Activated T-cell treated with anti-CD3 and anti-CD28 coated beads for 48 hours (primary cell): ENCODE measurements at regions not wholly inside any gene's neighbourhood (a gene's known extent, or its start where the extent isn't known, plus 50 kb on each side); places are given as distances from the start of the nearest gene placed in this dataset.

Source experiments
- DNase-seq: peaks from one replicate; pipeline ENCODE4 v3.0.0-alpha.2; 2020; ENCODE audit warnings: low read depth

GRCh38 chr11:116532066-116532465 is 240.7 kb downstream of the BUD13 start:
- DNase-seq: no peak

- DNase-seq: no peak
These were observed 242.1 kb downstream of the BUD13 start for GRCh38 chr11:116530705-116531104.

- DNase-seq: no peak
These were observed 243.5 kb downstream of the BUD13 start for GRCh38 chr11:116529271-116529670.

GRCh38 chr11:116527180-116527991 is 245.4 kb downstream of the BUD13 start:
- no peak for DNase-seq

GRCh38 chr11:116525961-116526495 is 246.8 kb downstream of the BUD13 start:
- DNase-seq: no peak

GRCh38 chr11:116519499-116519898 is 253.3 kb downstream of the BUD13 start:
- no peak for DNase-seq

GRCh38 chr11:116518141-116518540 is 254.6 kb downstream of the BUD13 start:
- no peak for DNase-seq

GRCh38 chr11:116517584-116517983 is 255.2 kb downstream of the BUD13 start:
- DNase-seq: no peak

GRCh38 chr11:116517077-116517476 is 255.7 kb downstream of the BUD13 start:
- DNase-seq: no peak

GRCh38 chr11:116515664-116516184 is 257.1 kb downstream of the BUD13 start:
- DNase-seq: no peak

- peak; percentile 16 for DNase-seq
These were observed 258.9 kb downstream of the BUD13 start for GRCh38 chr11:116513894-116514293.

- DNase-seq: no peak
These were observed 259.4 kb downstream of the BUD13 start for GRCh38 chr11:116513278-116513823.

GRCh38 chr11:116512841-116513240 is 259.9 kb downstream of the BUD13 start:
- no peak for DNase-seq

- no peak for DNase-seq
These were observed 261.1 kb downstream of the BUD13 start for GRCh38 chr11:116511684-116512083.

GRCh38 chr11:116510886-116511650 is 261.7 kb downstream of the BUD13 start:
- DNase-seq: no peak

GRCh38 chr11:116510166-116510565 is 262.6 kb downstream of the BUD13 start:
- no peak for DNase-seq

- no peak for DNase-seq
These were observed 263.2 kb downstream of the BUD13 start for GRCh38 chr11:116509551-116509950.

- no peak for DNase-seq
These were observed 264.7 kb downstream of the BUD13 start for GRCh38 chr11:116507849-116508695.

- DNase-seq: no peak
These were observed 265.8 kb downstream of the BUD13 start for GRCh38 chr11:116507016-116507415.

GRCh38 chr11:116506263-116506825 is 266.4 kb downstream of the BUD13 start:
- DNase-seq: no peak
